H9 (cell line): ENCODE measurements at regions not wholly inside any gene's neighbourhood (a gene's known extent, or its start where the extent isn't known, plus 50 kb on each side); places are given as distances from the start of the nearest gene placed in this dataset.

Source experiments
- DNase-seq: peaks from one replicate; pipeline ENCODE4 v3.0.0-alpha.2; 2017
- H2AFZ ChIP-seq: one replicate; pipeline ENCODE4 v1.6.1; 2013; ENCODE audit warnings: mild to moderate bottlenecking, low read length, control low read depth, moderate library complexity
- H2AK5ac ChIP-seq: 2 replicates; pipeline ENCODE4 v1.6.1; 2013; ENCODE audit warnings: low read length, control low read depth, mixed read lengths; ENCODE audit not compliant: insufficient read length
- H2BK120ac ChIP-seq: one replicate; pipeline ENCODE4 v1.6.1; 2013; ENCODE audit warnings: low read depth, mild to moderate bottlenecking, low read length, control low read depth, inconsistent platforms; ENCODE audit not compliant: poor library complexity, severe bottlenecking
- H2BK12ac ChIP-seq: 2 replicates; pipeline ENCODE4 v1.6.1; 2013; ENCODE audit warnings: low read length, control low read depth, mixed read lengths, low read depth; ENCODE audit not compliant: insufficient read length
- H2BK15ac ChIP-seq: 2 replicates; pipeline ENCODE4 v1.6.1; 2013; ENCODE audit warnings: low read depth, low read length, control low read depth
- H2BK20ac ChIP-seq: one replicate; pipeline ENCODE4 v1.6.1; 2013; ENCODE audit warnings: low read depth, mild to moderate bottlenecking, low read length, control low read depth, inconsistent platforms; ENCODE audit not compliant: poor library complexity, severe bottlenecking
- H2BK5ac ChIP-seq: 2 replicates; pipeline ENCODE4 v1.6.1; 2013; ENCODE audit warnings: low read length, control low read depth, mixed read lengths; ENCODE audit not compliant: insufficient read length
- H3K14ac ChIP-seq: 2 replicates; pipeline ENCODE4 v1.6.1; 2013; ENCODE audit warnings: low read length, control low read depth; ENCODE audit not compliant: insufficient read depth
- H3K18ac ChIP-seq: 2 replicates; pipeline ENCODE4 v1.6.1; 2013; ENCODE audit warnings: low read depth, mild to moderate bottlenecking, mixed read lengths, low read length, control low read depth; ENCODE audit not compliant: insufficient read length
- H3K23ac ChIP-seq: 2 replicates; pipeline ENCODE4 v1.6.1; 2013; ENCODE audit warnings: low read length, control low read depth, mixed read lengths, low read depth; ENCODE audit not compliant: insufficient read length
- H3K23me2 ChIP-seq: 2 replicates; pipeline ENCODE4 v1.6.1; 2013; ENCODE audit warnings: low read depth, mild to moderate bottlenecking, mixed read lengths, low read length, control low read depth; ENCODE audit not compliant: insufficient read length, poor library complexity, severe bottlenecking
- H3K27ac ChIP-seq: 2 replicates; pipeline ENCODE4 v1.5.1; 2013; ENCODE audit warnings: low read length, control low read depth, mixed read lengths, low read depth; ENCODE audit not compliant: insufficient read length
- H3K27me3 ChIP-seq: 2 replicates; pipeline ENCODE4 v1.6.1; 2013; ENCODE audit warnings: low read length, control low read depth, inconsistent platforms; ENCODE audit not compliant: insufficient read depth
- H3K4ac ChIP-seq: 2 replicates; pipeline ENCODE4 v1.6.1; 2013; ENCODE audit warnings: low read depth, mild to moderate bottlenecking, control low read depth, inconsistent platforms, low read length, moderate library complexity
- H3K4me1 ChIP-seq: 2 replicates; pipeline ENCODE4 v1.6.1; 2013; ENCODE audit warnings: low read length, control low read depth, inconsistent platforms; ENCODE audit not compliant: insufficient read depth
- H3K4me2 ChIP-seq: 2 replicates; pipeline ENCODE4 v1.6.1; 2013; ENCODE audit warnings: low read length, control low read depth, mixed read lengths; ENCODE audit not compliant: insufficient read length, insufficient read depth
- H3K56ac ChIP-seq: 2 replicates; pipeline ENCODE4 v1.6.1; 2013; ENCODE audit warnings: low read depth, mild to moderate bottlenecking, mixed read lengths, low read length, control low read depth; ENCODE audit not compliant: insufficient read length
- H3K79me1 ChIP-seq: 2 replicates; pipeline ENCODE4 v1.6.1; 2013; ENCODE audit warnings: low read depth, mild to moderate bottlenecking, moderate library complexity, low read length, control low read depth, inconsistent platforms; ENCODE audit not compliant: insufficient read depth, poor library complexity, severe bottlenecking
- H3K79me2 ChIP-seq: 2 replicates; pipeline ENCODE4 v1.6.1; 2013; ENCODE audit warnings: low read length, control low read depth, inconsistent platforms; ENCODE audit not compliant: insufficient read depth
- H3K9ac ChIP-seq: 2 replicates; pipeline ENCODE4 v1.6.1; 2013; ENCODE audit warnings: low read length, control low read depth, mixed read lengths; ENCODE audit not compliant: insufficient read length; ENCODE audit errors: extremely low read depth
- H3K9me3 ChIP-seq: one replicate; pipeline ENCODE4 v1.6.1; 2013; ENCODE audit warnings: low read depth, low read length, inconsistent platforms; ENCODE audit not compliant: control insufficient read depth
- H3T11ph ChIP-seq: one replicate; pipeline ENCODE4 v1.6.1; 2013; ENCODE audit warnings: mild to moderate bottlenecking, low read length, control low read depth, inconsistent platforms
- H4K20me1 ChIP-seq: one replicate; pipeline ENCODE4 v1.6.1; 2013; ENCODE audit not compliant: control insufficient read depth, insufficient read length, insufficient read depth
- H4K5ac ChIP-seq: 2 replicates; pipeline ENCODE4 v1.6.1; 2013; ENCODE audit warnings: low read depth, mild to moderate bottlenecking, mixed read lengths, low read length, control low read depth; ENCODE audit not compliant: insufficient read length
- H4K8ac ChIP-seq: replicated peaks from 2 replicates; pipeline ENCODE4 v1.6.1; 2013; ENCODE audit warnings: low read length, control low read depth, mixed read lengths, low read depth; ENCODE audit not compliant: insufficient read length
- H4K91ac ChIP-seq: 2 replicates; pipeline ENCODE4 v1.6.1; 2013; ENCODE audit warnings: low read depth, mild to moderate bottlenecking, moderate library complexity, mixed read lengths, low read length, control low read depth; ENCODE audit not compliant: insufficient read length
- H3K27ac Mint-ChIP-seq, 3 experiments: 2 replicates in 2 of 3; 3 replicates in 1 of 3; pipeline ENCODE4 v1.8.0; 2020 to 2021; ENCODE audit warnings: mixed read lengths in 3 of 3, mild to moderate bottlenecking in 1 of 3, moderate library complexity in 1 of 3
- H3K27me3 Mint-ChIP-seq: 2 replicates; pipeline ENCODE4 v1.8.0; 2021; ENCODE audit warnings: low read depth, mild to moderate bottlenecking, moderate library complexity, mixed read lengths
- H3K36me3 Mint-ChIP-seq, 3 experiments: 2 replicates in 2 of 3; 3 replicates in 1 of 3; pipeline ENCODE4 v1.8.0; 2020 to 2021; ENCODE audit warnings: low read depth in 3 of 3, mixed read lengths in 3 of 3; ENCODE audit not compliant: insufficient read depth in 1 of 3
- H3K4me1 Mint-ChIP-seq, 2 experiments: 2 replicates each; pipeline ENCODE4 v1.8.0; 2020; ENCODE audit warnings: mixed read lengths in 2 of 2
- H3K4me3 Mint-ChIP-seq, 2 experiments: 2 replicates in 1 of 2; 3 replicates in 1 of 2; pipeline ENCODE4 v1.8.0; 2020 to 2021; ENCODE audit warnings: mild to moderate bottlenecking in 2 of 2, mixed read lengths in 2 of 2, moderate library complexity in 1 of 2
- H3K9me3 Mint-ChIP-seq, 2 experiments: 2 replicates in 1 of 2; 3 replicates in 1 of 2; pipeline ENCODE4 v1.8.0; 2020; ENCODE audit warnings: mild to moderate bottlenecking in 2 of 2, mixed read lengths in 2 of 2, moderate library complexity in 1 of 2
- CTCF ChIP-seq: fragments of 200-600 bp; sonication (generic); conservative IDR thresholded peaks from 3 replicates; pipeline ENCODE4 v1.8.0; 2021; ENCODE audit warnings: antibody characterized with exemption, mild to moderate bottlenecking

DNA sequence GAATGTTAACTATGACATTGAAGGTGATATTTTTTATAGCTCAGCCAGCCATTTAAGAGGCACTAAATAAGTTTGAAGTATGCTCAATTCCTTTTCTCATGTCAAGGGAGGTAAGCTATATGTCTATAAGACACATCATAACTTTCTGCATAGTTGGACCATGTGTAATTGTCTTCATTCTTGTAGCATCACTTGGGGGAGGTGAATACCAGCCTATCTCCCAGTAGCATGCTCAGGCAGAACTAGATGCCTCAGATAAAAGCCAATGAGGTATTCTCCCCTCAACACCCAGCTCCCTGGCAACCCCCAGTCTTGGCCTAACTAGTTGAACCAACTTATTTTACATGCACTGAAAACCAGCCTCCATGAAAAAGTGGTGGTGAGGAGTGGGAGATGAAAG is 158.3 kb upstream of the JAG1 start:
- no peak for DNase-seq
- no peaks in the 10 kb centered on the region for H3K4me1 Mint-ChIP-seq
- Histone ChIP-seq H3K79me2 (no peaks in the 10 kb centered on the region), H3K4ac (no peak overlapping the region), H2AFZ (no peak overlapping the region), H3K27me3 (no peaks in the 10 kb centered on the region), H2BK5ac (no peak overlapping the region), H3K23ac (no peak overlapping the region), H3K79me1 (no peaks in the 10 kb centered on the region), H3K27ac (no peak overlapping the region), H3K9me3 (no peaks in the 10 kb centered on the region), H4K20me1 (no peaks in the 10 kb centered on the region), H2BK15ac (no peak overlapping the region), H2BK120ac (no peak overlapping the region), H3T11ph (no peak overlapping the region), H4K8ac (no peak overlapping the region), H2BK12ac (no peak overlapping the region), H2BK20ac (no peak overlapping the region), H3K14ac (no peak overlapping the region), H4K91ac (no peak overlapping the region), H4K5ac (no peak overlapping the region), H3K4me2 (no peak overlapping the region), H3K4me1 (no peaks in the 10 kb centered on the region), H3K23me2 (no peaks in the 10 kb centered on the region), H3K18ac (no peak overlapping the region), H3K9ac (no peak overlapping the region), H2AK5ac (no peak overlapping the region), H3K56ac (no peak overlapping the region)
- no peaks in the 10 kb centered on the region for H3K36me3 Mint-ChIP-seq
- H3K4me3 Mint-ChIP-seq: no peak overlapping the region
- H3K27me3 Mint-ChIP-seq: no peaks in the 10 kb centered on the region
- TF ChIP-seq CTCF: no peak
- no peak overlapping the region for H3K27ac Mint-ChIP-seq
- no peaks in the 10 kb centered on the region for H3K9me3 Mint-ChIP-seq
